Testis (tissue), 2 donors: ENCODE measurements at regions not wholly inside any gene's neighbourhood (a gene's known extent, or its start where the extent isn't known, plus 50 kb on each side); places are given as distances from the start of the nearest gene placed in this dataset.

Experiments used
- DNase-seq: peaks from one replicate; pipeline ENCODE4 v3.0.0-alpha.2; 2019
- H3K27ac ChIP-seq, 2 donors: fragments of 200-600 bp; sonication (generic); one replicate each; pipeline ENCODE4 v1.5.1; 2019
- H3K27me3 ChIP-seq: fragments of 200-600 bp; sonication (generic); one replicate; pipeline ENCODE4 v1.5.1; 2019
- H3K36me3 ChIP-seq: fragments of 200-600 bp; sonication (generic); one replicate; pipeline ENCODE4 v1.5.1; 2017; ENCODE audit warnings: low read depth; ENCODE audit errors: missing control alignments
- H3K4me1 ChIP-seq: fragments of 200-600 bp; sonication (generic); one replicate; pipeline ENCODE4 v1.5.1; 2019
- H3K4me3 ChIP-seq, 2 donors: fragments of 200-600 bp; sonication (generic); one replicate each; pipeline ENCODE4 v1.5.1; 2017 to 2019
- H3K9me3 ChIP-seq: fragments of 200-600 bp; sonication (generic); one replicate; pipeline ENCODE4 v1.5.1; 2017
- CTCF ChIP-seq, 3 experiments: fragments of 450-650 bp in 2 of 3; fragments of 200-600 bp in 1 of 3; sonication (generic) in 1 of 3; IDR thresholded peaks; one replicate each; pipeline ENCODE4 v1.5.1; 2016 to 2019; ENCODE audit warnings: antibody characterized with exemption in 3 of 3, mild to moderate bottlenecking in 2 of 3, moderate library complexity in 1 of 3
- POLR2A ChIP-seq: fragments of 450-650 bp; IDR thresholded peaks from one replicate; pipeline ENCODE4 v1.6.1; 2017; ENCODE audit warnings: antibody characterized with exemption, mild to moderate bottlenecking, moderate library complexity
- WGBS, 2 donors: methylation state at CpG; one replicate each; pipeline ENCODE4 v1.1.5; 2018; 5-methylcytosine and 5-hydroxymethylcytosine counted together
- intact Hi-C: fragments of 100-400 bp; cut with DNase I; formaldehyde crosslinking; loops from one replicate; pipeline ENCODE4 v1.15.1; 2023; ENCODE audit warnings: low total_unique reads

- no peaks in the 10 kb centered on the region for H3K9me3 ChIP-seq
- TF ChIP-seq POLR2A (no peak), CTCF (IDR thresholded peaks at IDR 0.05) (no peak)
- WGBS, 2 donors, result 90 to 91% methylated on average over 9 of the region's 9 CpGs
- no peak overlapping the region for H3K27ac ChIP-seq
- H3K4me3 ChIP-seq, result no peak overlapping the region
- H3K36me3 ChIP-seq, result no peaks in the 10 kb centered on the region
- peaks cover 24% of the 10 kb centered on the region for H3K4me1 ChIP-seq
- intact Hi-C loops, result no loop called here
- no peaks in the 10 kb centered on the region for H3K27me3 ChIP-seq
- no peak for DNase-seq
These were observed 78.6 kb upstream of the TNRC6C start for GRCh38 chr17:77879896-77880280.

DNA sequence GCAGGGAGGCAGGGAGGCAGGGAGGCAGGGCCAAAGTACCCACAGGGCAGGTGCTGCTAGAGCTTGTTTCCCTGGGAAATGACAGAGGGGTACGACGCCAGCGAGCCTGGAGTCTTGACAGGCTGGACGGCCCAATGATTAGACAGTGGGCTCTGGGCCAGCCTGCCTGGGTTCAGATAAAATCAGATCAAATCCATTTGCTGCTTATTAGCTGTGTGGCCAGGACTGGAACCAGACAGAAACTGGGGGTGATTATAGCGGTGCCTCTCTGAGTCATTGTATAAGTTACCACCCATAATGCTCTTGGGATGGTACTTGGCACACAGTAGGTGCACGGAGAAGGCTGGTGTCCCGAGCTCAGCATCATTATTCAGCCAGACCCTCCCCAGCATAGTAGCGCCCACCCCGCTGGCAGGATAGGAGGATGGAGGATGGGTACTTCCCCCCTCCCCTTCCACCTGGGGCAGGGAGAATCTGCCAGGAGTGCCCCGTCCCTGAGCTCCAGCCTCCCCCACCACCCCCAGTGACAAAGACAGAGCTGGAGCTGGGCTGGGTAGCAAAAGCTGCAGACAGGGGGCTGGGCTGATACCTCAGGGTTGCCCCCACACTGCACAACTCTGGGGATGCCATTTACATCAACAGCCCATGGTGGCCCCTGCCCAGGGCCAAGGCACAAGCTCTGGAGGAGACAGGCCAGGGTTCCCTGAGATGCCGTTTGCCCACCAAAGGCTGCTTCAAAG, 77.6 kb upstream of the TNRC6C start:
- H3K27me3 ChIP-seq, result no peaks in the 10 kb centered on the region
- H3K27ac ChIP-seq, result no peak overlapping the region
- 81 to 92% methylated on average over 10 of the region's 11 CpGs for WGBS, 2 donors
- intact Hi-C loops, result no loop called here
- no peak overlapping the region for H3K4me3 ChIP-seq
- TF ChIP-seq CTCF (IDR thresholded peaks at IDR 0.05) (no peak), POLR2A (no peak)
- no peaks in the 10 kb centered on the region for H3K36me3 ChIP-seq
- H3K9me3 ChIP-seq, result no peaks in the 10 kb centered on the region
- peaks cover 24% of the 10 kb centered on the region for H3K4me1 ChIP-seq
- DNase-seq, result no peak

GRCh38 chr17:77881545-77881944, 77.0 kb upstream of the TNRC6C start:
- Histone ChIP-seq H3K27ac (no peak overlapping the region), H3K9me3 (no peaks in the 10 kb centered on the region), H3K36me3 (no peaks in the 10 kb centered on the region), H3K4me3 (no peak overlapping the region), H3K27me3 (no peaks in the 10 kb centered on the region), H3K4me1 (peaks cover 25% of the 10 kb centered on the region)
- 24 to 40% methylated on average over 10 of the region's 10 CpGs for WGBS, 2 donors
- TF ChIP-seq POLR2A (no peak), CTCF (IDR thresholded peaks at IDR 0.05) (no peak)
- peak; percentile 69 for DNase-seq
- intact Hi-C loops, result no loop called here

DNA sequence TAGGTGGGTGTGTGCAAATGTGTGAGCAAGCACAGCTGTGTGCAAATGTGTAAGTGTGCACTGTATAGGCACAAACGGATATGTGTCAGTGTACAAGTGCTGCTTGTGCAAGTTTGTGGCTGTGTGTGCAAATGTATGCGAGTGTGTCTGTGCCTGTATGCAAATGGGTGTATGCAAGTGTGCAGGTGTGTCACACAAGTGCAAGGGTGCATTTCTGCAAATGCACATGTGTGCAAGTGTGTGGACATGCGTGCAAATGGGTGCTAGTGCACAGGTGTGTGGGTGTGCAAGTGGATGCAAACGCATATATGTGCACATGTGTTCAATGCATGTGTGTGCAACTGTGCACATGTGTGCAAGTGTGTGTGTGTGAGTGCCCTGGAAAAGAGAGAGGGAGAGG, 76.5 kb upstream of the TNRC6C start:
- no peaks in the 10 kb centered on the region for H3K36me3 ChIP-seq
- H3K4me3 ChIP-seq, result no peak overlapping the region
- DNase-seq, result no peak
- WGBS, 2 donors, result 55 to 75% methylated on average over 4 of the region's 4 CpGs
- intact Hi-C loops, result no loop called here
- H3K27ac ChIP-seq, result peak overlapping the region in 1 of 2 donors; percentile 20
- TF ChIP-seq POLR2A (no peak), CTCF (IDR thresholded peaks at IDR 0.05) (no peak)
- H3K27me3 ChIP-seq, result no peaks in the 10 kb centered on the region
- peaks cover 29% of the 10 kb centered on the region for H3K4me1 ChIP-seq
- no peaks in the 10 kb centered on the region for H3K9me3 ChIP-seq
